GM12864 (cell line): ENCODE measurements at regions not wholly inside any gene's neighbourhood (a gene's known extent, or its start where the extent isn't known, plus 50 kb on each side); places are given as distances from the start of the nearest gene placed in this dataset.

Source experiments
- DNase-seq: peaks from one replicate; pipeline ENCODE4 v3.0.0-alpha.2; 2011; ENCODE audit warnings: low read depth
- H3K4me3 ChIP-seq: 2 replicates; pipeline ENCODE4 v1.5.1; 2011; ENCODE audit warnings: mild to moderate bottlenecking, low read depth, low read length, control low read depth
- CTCF ChIP-seq: IDR thresholded peaks from 2 replicates; pipeline ENCODE4 v1.5.1; 2011; ENCODE audit warnings: low read depth, mild to moderate bottlenecking, moderate library complexity, low read length, control low read depth, inconsistent platforms; ENCODE audit errors: missing control alignments

- TF ChIP-seq CTCF, result no peak
- H3K4me3 ChIP-seq, result no peak overlapping the region
- DNase-seq, result no peak
Measured at GRCh38 chr2:5231287-5231686, 460.9 kb upstream of the SOX11 start.

- DNase-seq, result no peak
- no peak overlapping the region for H3K4me3 ChIP-seq
- TF ChIP-seq CTCF, result no peak
Measured at GRCh38 chr2:5234563-5234962, 457.6 kb upstream of the SOX11 start.

GRCh38 chr2:5235701-5236100 lies 456.5 kb upstream of the SOX11 start:
- no peak for TF ChIP-seq CTCF
- no peak for DNase-seq
- no peak overlapping the region for H3K4me3 ChIP-seq

GRCh38 chr2:5236249-5236648 lies 455.9 kb upstream of the SOX11 start:
- DNase-seq, result no peak
- H3K4me3 ChIP-seq, result no peak overlapping the region
- TF ChIP-seq CTCF, result no peak

GRCh38 chr2:5242751-5243150 lies 449.4 kb upstream of the SOX11 start:
- DNase-seq, result no peak

GRCh38 chr2:5250482-5250881 lies 441.7 kb upstream of the SOX11 start:
- DNase-seq, result no peak
- TF ChIP-seq CTCF, result no peak
- H3K4me3 ChIP-seq, result no peak overlapping the region

More at GRCh38 chr2:5242751-5243150, 449.4 kb upstream of the SOX11 start:
- H3K4me3 ChIP-seq, result no peak overlapping the region
- no peak for TF ChIP-seq CTCF

GRCh38 chr2:5253263-5253662 lies 438.9 kb upstream of the SOX11 start:
- DNase-seq, result no peak
- no peak overlapping the region for H3K4me3 ChIP-seq
- TF ChIP-seq CTCF, result no peak
